HepG2 (cell line): ENCODE measurements at regions not wholly inside any gene's neighbourhood (a gene's known extent, or its start where the extent isn't known, plus 50 kb on each side); places are given as distances from the start of the nearest gene placed in this dataset.

ENCODE experiments used
- EED ChIP-seq: sonication (generic); formaldehyde crosslinking; IDR thresholded peaks from 2 replicates; pipeline ENCODE4 v1.5.0; 2020; ENCODE audit warnings: mild to moderate bottlenecking, missing genetic modification reagents
- FOXP1 ChIP-seq, 2 experiments: fragments of 450-650 bp in 1 of 2; IDR thresholded peaks; 2 replicates each; pipeline ENCODE4 v1.6.1; 2017 to 2018; ENCODE audit warnings: antibody characterized with exemption in 1 of 2
- MAFK ChIP-seq, 2 experiments: IDR thresholded peaks in 1 of 2; conservative IDR thresholded peaks in 1 of 2; 2 replicates each; pipeline ENCODE4 v1.6.1; 2011; ENCODE audit warnings: improper control_type of control experiment in 2 of 2, low read length in 2 of 2
- NAIF1 ChIP-seq: sonication (generic); formaldehyde crosslinking; IDR thresholded peaks from 2 replicates; pipeline ENCODE4 v1.5.0; 2020; ENCODE audit warnings: mild to moderate bottlenecking, missing genetic modification reagents, borderline replicate concordance
- NFATC3 ChIP-seq: sonication (generic); formaldehyde crosslinking; IDR thresholded peaks from 2 replicates; pipeline ENCODE4 v1.5.1; 2020; ENCODE audit warnings: mild to moderate bottlenecking, missing genetic modification reagents
- ZFP90 ChIP-seq: sonication (generic); formaldehyde crosslinking; IDR thresholded peaks from 2 replicates; pipeline ENCODE4 v1.8.0; 2022; ENCODE audit warnings: missing genetic modification reagents, mild to moderate bottlenecking, inconsistent platforms, borderline replicate concordance
- TF ChIP-seq, protein P1 (sequence below): sonication (generic); formaldehyde crosslinking; IDR thresholded peaks from 2 replicates; pipeline ENCODE4 v1.5.1; 2020; ENCODE audit warnings: missing genetic modification reagents, mild to moderate bottlenecking, borderline replicate concordance
- TF ChIP-seq, protein P2 (sequence below): sonication (generic); formaldehyde crosslinking; IDR thresholded peaks from 2 replicates; pipeline ENCODE4 v1.4.0; 2020; ENCODE audit warnings: mild to moderate bottlenecking, missing genetic modification reagents
- TF ChIP-seq, protein P3 (sequence below): sonication (generic); formaldehyde crosslinking; IDR thresholded peaks from 2 replicates; pipeline ENCODE4 v1.9.0; 2021; ENCODE audit warnings: missing genetic modification reagents, borderline replicate concordance
- TF ChIP-seq, protein P4 (sequence below): sonication (generic); formaldehyde crosslinking; IDR thresholded peaks from 2 replicates; pipeline ENCODE4 v1.4.0; 2020; ENCODE audit warnings: missing genetic modification reagents
- TF ChIP-seq, protein P5 (sequence below): IDR thresholded peaks from 2 replicates; pipeline ENCODE4 v1.6.1; 2018; ENCODE audit warnings: missing genetic modification reagents

DNA sequence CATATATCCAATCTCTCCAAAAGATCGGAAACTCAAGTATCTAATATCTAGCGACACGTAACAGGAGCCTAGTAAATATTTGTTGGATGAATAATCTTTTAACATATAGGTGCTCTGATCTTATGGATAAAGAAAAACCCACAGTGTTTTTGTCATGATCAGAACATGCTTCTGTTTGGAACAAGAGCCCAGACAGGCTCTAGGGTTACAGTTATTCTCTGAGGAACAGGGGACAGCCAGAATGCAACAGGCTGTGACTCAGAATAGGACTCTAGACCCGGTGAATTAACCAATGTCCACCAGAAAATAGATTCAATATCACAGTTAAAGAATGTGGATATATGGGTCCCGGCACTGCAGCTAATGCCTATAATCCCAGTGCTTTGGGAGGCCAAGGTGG lies 296.1 kb upstream of the FZD8 start (continued):
- TF ChIP-seq FOXP1 (IDR thresholded peaks at IDR 0.05) (no peak), FOXP1 (CRISPR knock-in tag; IDR thresholded peaks at IDR 0.05) (no peak), NFATC3 (no peak), NAIF1 (CRISPR knock-in tag) (no peak), EED (no peak), ZFP90 (CRISPR knock-in tag) (no peak), MAFK (conservative IDR thresholded peaks at IDR 0.05 in 1 of 2, IDR thresholded peaks at IDR 0.05 in 1 of 2; ENCODE audit: low read length in 2 of 2) (no peak)
- TF ChIP-seq, protein P1, sequence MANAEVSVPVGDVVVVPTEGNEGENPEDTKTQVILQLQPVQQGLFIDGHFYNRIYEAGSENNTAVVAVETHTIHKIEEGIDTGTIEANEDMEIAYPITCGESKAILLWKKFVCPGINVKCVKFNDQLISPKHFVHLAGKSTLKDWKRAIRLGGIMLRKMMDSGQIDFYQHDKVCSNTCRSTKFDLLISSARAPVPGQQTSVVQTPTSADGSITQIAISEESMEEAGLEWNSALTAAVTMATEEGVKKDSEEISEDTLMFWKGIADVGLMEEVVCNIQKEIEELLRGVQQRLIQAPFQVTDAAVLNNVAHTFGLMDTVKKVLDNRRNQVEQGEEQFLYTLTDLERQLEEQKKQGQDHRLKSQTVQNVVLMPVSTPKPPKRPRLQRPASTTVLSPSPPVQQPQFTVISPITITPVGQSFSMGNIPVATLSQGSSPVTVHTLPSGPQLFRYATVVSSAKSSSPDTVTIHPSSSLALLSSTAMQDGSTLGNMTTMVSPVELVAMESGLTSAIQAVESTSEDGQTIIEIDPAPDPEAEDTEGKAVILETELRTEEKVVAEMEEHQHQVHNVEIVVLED (CRISPR knock-in tag): no peak
- TF ChIP-seq, protein P2, sequence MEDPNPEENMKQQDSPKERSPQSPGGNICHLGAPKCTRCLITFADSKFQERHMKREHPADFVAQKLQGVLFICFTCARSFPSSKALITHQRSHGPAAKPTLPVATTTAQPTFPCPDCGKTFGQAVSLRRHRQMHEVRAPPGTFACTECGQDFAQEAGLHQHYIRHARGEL (CRISPR knock-in tag): no peak
- TF ChIP-seq, protein P3, sequence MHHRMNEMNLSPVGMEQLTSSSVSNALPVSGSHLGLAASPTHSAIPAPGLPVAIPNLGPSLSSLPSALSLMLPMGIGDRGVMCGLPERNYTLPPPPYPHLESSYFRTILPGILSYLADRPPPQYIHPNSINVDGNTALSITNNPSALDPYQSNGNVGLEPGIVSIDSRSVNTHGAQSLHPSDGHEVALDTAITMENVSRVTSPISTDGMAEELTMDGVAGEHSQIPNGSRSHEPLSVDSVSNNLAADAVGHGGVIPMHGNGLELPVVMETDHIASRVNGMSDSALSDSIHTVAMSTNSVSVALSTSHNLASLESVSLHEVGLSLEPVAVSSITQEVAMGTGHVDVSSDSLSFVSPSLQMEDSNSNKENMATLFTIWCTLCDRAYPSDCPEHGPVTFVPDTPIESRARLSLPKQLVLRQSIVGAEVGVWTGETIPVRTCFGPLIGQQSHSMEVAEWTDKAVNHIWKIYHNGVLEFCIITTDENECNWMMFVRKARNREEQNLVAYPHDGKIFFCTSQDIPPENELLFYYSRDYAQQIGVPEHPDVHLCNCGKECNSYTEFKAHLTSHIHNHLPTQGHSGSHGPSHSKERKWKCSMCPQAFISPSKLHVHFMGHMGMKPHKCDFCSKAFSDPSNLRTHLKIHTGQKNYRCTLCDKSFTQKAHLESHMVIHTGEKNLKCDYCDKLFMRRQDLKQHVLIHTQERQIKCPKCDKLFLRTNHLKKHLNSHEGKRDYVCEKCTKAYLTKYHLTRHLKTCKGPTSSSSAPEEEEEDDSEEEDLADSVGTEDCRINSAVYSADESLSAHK: no peak
- TF ChIP-seq, protein P4, sequence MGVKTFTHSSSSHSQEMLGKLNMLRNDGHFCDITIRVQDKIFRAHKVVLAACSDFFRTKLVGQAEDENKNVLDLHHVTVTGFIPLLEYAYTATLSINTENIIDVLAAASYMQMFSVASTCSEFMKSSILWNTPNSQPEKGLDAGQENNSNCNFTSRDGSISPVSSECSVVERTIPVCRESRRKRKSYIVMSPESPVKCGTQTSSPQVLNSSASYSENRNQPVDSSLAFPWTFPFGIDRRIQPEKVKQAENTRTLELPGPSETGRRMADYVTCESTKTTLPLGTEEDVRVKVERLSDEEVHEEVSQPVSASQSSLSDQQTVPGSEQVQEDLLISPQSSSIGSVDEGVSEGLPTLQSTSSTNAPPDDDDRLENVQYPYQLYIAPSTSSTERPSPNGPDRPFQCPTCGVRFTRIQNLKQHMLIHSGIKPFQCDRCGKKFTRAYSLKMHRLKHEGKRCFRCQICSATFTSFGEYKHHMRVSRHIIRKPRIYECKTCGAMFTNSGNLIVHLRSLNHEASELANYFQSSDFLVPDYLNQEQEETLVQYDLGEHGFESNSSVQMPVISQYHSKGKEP: no peak
- TF ChIP-seq, protein P5, sequence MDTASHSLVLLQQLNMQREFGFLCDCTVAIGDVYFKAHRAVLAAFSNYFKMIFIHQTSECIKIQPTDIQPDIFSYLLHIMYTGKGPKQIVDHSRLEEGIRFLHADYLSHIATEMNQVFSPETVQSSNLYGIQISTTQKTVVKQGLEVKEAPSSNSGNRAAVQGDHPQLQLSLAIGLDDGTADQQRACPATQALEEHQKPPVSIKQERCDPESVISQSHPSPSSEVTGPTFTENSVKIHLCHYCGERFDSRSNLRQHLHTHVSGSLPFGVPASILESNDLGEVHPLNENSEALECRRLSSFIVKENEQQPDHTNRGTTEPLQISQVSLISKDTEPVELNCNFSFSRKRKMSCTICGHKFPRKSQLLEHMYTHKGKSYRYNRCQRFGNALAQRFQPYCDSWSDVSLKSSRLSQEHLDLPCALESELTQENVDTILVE (CRISPR knock-in tag): no peak
